ENCODE measurements at regions not wholly inside any gene's neighbourhood (a gene's known extent, or its start where the extent isn't known, plus 50 kb on each side); places are given as distances from the start of the nearest gene placed in this dataset.

DNA sequence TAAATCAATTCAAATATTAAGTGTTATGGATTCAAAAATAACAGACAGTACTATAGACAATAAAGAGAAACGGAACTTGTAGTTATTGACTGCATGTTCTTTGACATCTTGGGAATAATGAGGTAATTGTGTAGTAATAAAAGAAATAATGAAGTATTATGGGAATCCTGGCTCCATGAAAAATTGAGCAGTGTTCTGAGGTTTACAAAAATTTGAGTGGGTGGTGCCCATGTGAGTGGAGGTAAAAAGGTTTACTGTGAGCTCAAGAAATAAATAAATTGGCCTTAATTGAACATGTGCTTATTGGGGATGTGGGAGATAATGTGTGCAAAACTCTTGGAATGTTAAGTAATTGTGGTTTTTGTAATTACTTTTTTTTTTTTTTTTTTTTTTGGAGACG is 1013.7 kb upstream of the GJE1 start:
- Histone ChIP-seq H3K27me3 (ENCODE audit: control insufficient read depth, insufficient read depth, low read length) (no peaks in the 10 kb centered on the region), H3K4me2 (ENCODE audit: low read length) (no peak overlapping the region), H3K9me3 (replicated peaks; ENCODE audit: low read length) (no peaks in the 10 kb centered on the region), H3K9ac (ENCODE audit: low read depth, low read length) (no peak overlapping the region), H3K4me3 (ENCODE audit: low read length) (no peak overlapping the region), H3K36me3 (ENCODE audit: insufficient read depth, low read length) (no peaks in the 10 kb centered on the region), H3K4me1 (ENCODE audit: control insufficient read depth, insufficient read depth, low read length) (no peaks in the 10 kb centered on the region)

DNA sequence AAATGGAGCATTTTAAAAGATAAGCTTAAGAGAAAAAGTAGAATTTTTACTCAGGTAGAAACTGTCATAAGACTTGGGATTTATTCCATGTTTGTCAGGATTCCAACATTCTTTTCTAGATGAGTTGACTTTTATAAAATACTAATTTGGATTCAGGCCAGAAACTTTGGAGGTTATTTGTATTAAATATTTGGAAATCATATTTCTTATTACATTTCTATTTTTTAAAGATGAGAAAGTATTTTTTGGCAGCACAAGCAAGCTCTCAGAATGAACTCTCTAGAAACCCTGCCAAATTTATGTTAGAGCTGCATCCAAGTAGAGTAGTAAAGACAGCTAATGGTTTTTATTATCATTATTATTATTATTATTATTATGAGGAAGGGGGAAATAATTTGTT is 1014.9 kb upstream of the GJE1 start:
- Histone ChIP-seq H3K4me3 (ENCODE audit: low read length) (no peak overlapping the region), H3K9me3 (replicated peaks; ENCODE audit: low read length) (no peaks in the 10 kb centered on the region), H3K4me1 (ENCODE audit: control insufficient read depth, insufficient read depth, low read length) (no peaks in the 10 kb centered on the region), H3K4me2 (ENCODE audit: low read length) (no peak overlapping the region), H3K27me3 (ENCODE audit: control insufficient read depth, insufficient read depth, low read length) (no peaks in the 10 kb centered on the region), H3K36me3 (ENCODE audit: insufficient read depth, low read length) (no peaks in the 10 kb centered on the region), H3K9ac (ENCODE audit: low read depth, low read length) (no peak overlapping the region)

DNA sequence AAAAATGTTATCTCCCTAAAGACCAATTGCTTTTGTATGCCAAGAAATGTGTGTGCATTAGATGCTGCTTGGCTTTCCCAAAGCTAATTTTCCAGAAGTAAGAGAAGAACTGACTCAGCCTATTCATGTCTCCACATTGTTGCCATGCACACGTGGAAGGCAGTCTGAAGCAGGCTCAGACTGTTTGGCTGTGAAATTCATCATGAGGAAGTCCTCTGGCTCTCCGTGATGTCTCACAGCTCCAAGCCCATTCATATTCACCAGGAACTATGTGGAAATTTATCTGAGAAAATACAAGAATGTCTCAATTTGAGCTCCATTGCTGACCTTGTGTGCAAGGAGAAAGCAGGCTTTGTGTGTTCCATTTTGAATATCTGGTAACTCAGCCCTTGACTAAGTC is 1022.2 kb upstream of the GJE1 start:
- Histone ChIP-seq H3K9ac (ENCODE audit: low read depth, low read length) (no peak overlapping the region), H3K36me3 (ENCODE audit: insufficient read depth, low read length) (no peaks in the 10 kb centered on the region), H3K4me1 (ENCODE audit: control insufficient read depth, insufficient read depth, low read length) (peaks cover 3% of the 10 kb centered on the region), H3K9me3 (replicated peaks; ENCODE audit: low read length) (no peaks in the 10 kb centered on the region), H3K4me2 (ENCODE audit: low read length) (no peak overlapping the region), H3K4me3 (ENCODE audit: low read length) (no peak overlapping the region), H3K27me3 (ENCODE audit: control insufficient read depth, insufficient read depth, low read length) (no peaks in the 10 kb centered on the region)

DNA sequence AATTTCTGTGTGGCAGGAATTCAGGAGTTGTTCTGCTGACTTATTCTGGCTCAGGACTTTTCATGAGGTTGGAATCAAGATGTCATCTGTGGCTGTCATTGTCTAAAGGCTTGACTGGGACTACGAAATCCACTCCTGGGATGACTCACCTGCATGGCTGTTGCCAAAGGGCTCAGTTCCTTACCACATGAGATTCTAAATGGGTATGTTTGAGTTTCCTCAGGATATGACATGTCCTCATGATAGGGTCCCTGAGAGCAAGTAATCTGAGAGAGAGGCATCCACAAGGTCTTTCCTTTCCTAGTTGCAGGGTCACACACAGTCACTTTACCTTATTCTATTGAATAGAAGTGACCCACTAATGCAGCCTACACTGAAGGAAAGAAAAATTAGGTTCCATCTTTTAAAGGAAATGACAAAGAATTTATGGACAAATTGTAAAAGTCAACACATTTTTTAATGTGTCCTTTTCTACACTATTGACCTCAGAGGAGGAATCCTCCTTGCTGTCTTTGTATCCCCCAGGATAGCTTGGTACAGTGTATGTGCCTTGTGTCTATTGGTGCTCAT is 1025.0 kb upstream of the GJE1 start:
- H3K9ac ChIP-seq (ENCODE audit: low read depth, low read length), result no peak overlapping the region
- H3K36me3 ChIP-seq (ENCODE audit: insufficient read depth, low read length), result no peaks in the 10 kb centered on the region
- no peaks in the 10 kb centered on the region for H3K9me3 ChIP-seq (replicated peaks; ENCODE audit: low read length)

DNA sequence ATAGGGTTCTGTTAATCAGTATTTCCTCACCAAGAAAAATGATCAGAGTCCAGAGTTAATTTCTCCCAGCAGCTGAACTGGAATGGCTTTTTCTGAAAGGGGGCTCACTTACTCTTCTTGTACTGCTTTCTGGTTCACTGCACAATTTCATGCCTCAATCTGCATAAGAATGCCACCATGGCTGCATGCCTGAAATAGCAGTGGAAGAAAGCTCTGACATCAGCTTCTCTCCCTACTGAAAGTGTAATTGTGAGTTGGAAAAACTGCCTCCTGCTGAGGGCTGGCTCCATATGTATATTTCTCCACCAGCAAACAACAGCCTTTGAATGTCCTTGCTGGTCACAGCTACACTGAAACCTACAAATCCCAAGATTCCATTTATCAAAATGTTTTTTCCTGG is 1027.2 kb upstream of the GJE1 start:
- H3K4me3 ChIP-seq (ENCODE audit: low read length), result no peak overlapping the region
- no peak overlapping the region for H3K4me2 ChIP-seq (ENCODE audit: low read length)
- H3K36me3 ChIP-seq (ENCODE audit: insufficient read depth, low read length), result no peaks in the 10 kb centered on the region
- H3K27me3 ChIP-seq (ENCODE audit: control insufficient read depth, insufficient read depth, low read length), result no peaks in the 10 kb centered on the region
- H3K4me1 ChIP-seq (ENCODE audit: control insufficient read depth, insufficient read depth, low read length), result peaks cover 9% of the 10 kb centered on the region
- no peaks in the 10 kb centered on the region for H3K9me3 ChIP-seq (replicated peaks; ENCODE audit: low read length)
- H3K9ac ChIP-seq (ENCODE audit: low read depth, low read length), result no peak overlapping the region

More for the DNA sequence above, 1025.0 kb upstream of the GJE1 start:
- Histone ChIP-seq H3K4me1 (ENCODE audit: control insufficient read depth, insufficient read depth, low read length) (peaks cover 9% of the 10 kb centered on the region), H3K4me3 (ENCODE audit: low read length) (no peak overlapping the region), H3K27me3 (ENCODE audit: control insufficient read depth, insufficient read depth, low read length) (no peaks in the 10 kb centered on the region), H3K4me2 (ENCODE audit: low read length) (no peak overlapping the region)

DNA sequence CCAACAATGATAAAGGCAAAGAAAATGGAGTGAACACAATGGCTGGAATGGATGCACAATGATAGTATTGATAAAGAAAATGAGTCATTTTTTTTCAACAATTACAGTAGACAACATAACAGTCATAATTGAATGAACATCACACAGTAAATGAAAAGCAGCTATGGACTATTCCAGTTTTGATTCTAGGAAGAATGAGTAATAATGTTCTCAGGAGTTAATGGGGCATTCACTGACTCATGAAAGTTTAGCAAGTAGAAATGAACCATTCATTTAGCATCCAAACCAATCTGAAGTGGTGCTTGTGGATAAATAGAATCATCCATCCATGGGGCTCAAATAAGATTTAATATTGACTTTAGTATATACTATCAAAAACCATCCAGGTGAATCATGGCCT is 1029.5 kb upstream of the GJE1 start:
- Histone ChIP-seq H3K9me3 (replicated peaks; ENCODE audit: low read length) (no peaks in the 10 kb centered on the region), H3K4me2 (ENCODE audit: low read length) (no peak overlapping the region), H3K27me3 (ENCODE audit: control insufficient read depth, insufficient read depth, low read length) (no peaks in the 10 kb centered on the region), H3K36me3 (ENCODE audit: insufficient read depth, low read length) (no peaks in the 10 kb centered on the region), H3K4me1 (ENCODE audit: control insufficient read depth, insufficient read depth, low read length) (peaks cover 9% of the 10 kb centered on the region), H3K4me3 (ENCODE audit: low read length) (no peak overlapping the region), H3K9ac (ENCODE audit: low read depth, low read length) (no peak overlapping the region)

DNA sequence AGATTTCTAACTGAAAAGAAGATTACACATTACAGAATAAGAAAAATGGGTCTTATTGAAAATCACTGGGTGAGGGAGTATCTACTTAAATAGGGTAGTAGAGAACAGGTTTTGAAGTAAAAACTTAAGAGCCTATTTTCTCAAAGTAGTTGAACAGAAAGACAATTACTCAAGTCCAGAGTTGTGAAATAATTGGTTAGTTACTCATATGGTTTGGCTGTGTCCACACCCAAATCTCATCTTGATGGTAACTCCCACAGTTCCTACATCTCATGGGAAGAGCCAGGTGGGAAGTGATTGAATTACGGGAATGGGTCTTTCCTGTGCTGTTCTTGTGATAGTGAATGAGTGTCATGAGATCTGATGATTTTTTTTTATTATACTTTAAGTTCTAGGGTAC is 1035.3 kb upstream of the GJE1 start:
- no peaks in the 10 kb centered on the region for H3K27me3 ChIP-seq (ENCODE audit: control insufficient read depth, insufficient read depth, low read length)
- no peak overlapping the region for H3K4me3 ChIP-seq (ENCODE audit: low read length)
- no peak overlapping the region for H3K9ac ChIP-seq (ENCODE audit: low read depth, low read length)
- H3K4me1 ChIP-seq (ENCODE audit: control insufficient read depth, insufficient read depth, low read length), result no peaks in the 10 kb centered on the region
- no peak overlapping the region for H3K4me2 ChIP-seq (ENCODE audit: low read length)
- H3K9me3 ChIP-seq (replicated peaks; ENCODE audit: low read length), result no peaks in the 10 kb centered on the region
- no peaks in the 10 kb centered on the region for H3K36me3 ChIP-seq (ENCODE audit: insufficient read depth, low read length)

DNA sequence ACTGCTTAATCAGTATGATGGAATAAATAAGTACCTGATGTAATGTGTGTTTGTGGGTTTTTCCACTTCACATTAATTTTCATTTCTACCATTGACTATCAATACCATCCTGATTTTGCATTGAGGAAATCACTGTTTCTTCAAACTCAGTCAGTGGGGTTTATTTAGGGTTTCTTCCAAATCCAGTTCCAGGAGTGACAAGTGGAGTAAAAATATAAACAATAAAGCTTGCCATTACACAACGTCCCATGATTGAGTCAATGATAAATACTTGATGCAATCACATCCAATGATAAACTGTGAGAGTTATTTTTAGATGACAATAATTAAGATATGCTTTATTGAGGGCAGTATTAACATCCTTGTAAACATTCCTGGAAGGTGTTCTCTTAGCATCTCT is 1037.4 kb upstream of the GJE1 start:
- H3K4me2 ChIP-seq (ENCODE audit: low read length), result no peak overlapping the region
- no peak overlapping the region for H3K4me3 ChIP-seq (ENCODE audit: low read length)

DNA sequence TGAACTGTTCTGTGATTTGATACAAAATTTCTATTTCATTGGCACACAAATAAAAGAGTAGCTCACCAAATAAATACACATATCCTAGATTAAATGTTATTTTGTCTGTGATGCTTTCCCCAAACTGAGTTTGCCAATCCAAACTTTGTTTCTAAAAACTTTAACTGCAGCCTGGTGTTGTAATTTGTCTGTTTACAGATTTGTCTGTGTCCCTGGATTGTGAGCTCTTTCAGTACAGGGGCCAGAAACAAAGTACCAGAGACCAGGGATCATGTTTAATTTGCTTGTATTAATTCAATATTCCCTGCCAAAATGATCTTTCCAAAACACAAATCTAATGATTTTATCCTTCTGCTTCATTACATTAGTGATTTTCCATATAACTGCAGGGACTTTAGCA is 1044.6 kb upstream of the GJE1 start:
- no peak overlapping the region for H3K9ac ChIP-seq (ENCODE audit: low read depth, low read length)
- H3K9me3 ChIP-seq (replicated peaks; ENCODE audit: low read length), result no peaks in the 10 kb centered on the region
- H3K4me1 ChIP-seq (ENCODE audit: control insufficient read depth, insufficient read depth, low read length), result no peaks in the 10 kb centered on the region
- H3K4me3 ChIP-seq (ENCODE audit: low read length), result no peak overlapping the region
- H3K4me2 ChIP-seq (ENCODE audit: low read length), result no peak overlapping the region
- no peaks in the 10 kb centered on the region for H3K27me3 ChIP-seq (ENCODE audit: control insufficient read depth, insufficient read depth, low read length)
- no peaks in the 10 kb centered on the region for H3K36me3 ChIP-seq (ENCODE audit: insufficient read depth, low read length)

More for the DNA sequence above, 1037.4 kb upstream of the GJE1 start:
- Histone ChIP-seq H3K27me3 (ENCODE audit: control insufficient read depth, insufficient read depth, low read length) (no peaks in the 10 kb centered on the region), H3K9me3 (replicated peaks; ENCODE audit: low read length) (no peaks in the 10 kb centered on the region), H3K36me3 (ENCODE audit: insufficient read depth, low read length) (no peaks in the 10 kb centered on the region), H3K4me1 (ENCODE audit: control insufficient read depth, insufficient read depth, low read length) (no peaks in the 10 kb centered on the region), H3K9ac (ENCODE audit: low read depth, low read length) (no peak overlapping the region)

DNA sequence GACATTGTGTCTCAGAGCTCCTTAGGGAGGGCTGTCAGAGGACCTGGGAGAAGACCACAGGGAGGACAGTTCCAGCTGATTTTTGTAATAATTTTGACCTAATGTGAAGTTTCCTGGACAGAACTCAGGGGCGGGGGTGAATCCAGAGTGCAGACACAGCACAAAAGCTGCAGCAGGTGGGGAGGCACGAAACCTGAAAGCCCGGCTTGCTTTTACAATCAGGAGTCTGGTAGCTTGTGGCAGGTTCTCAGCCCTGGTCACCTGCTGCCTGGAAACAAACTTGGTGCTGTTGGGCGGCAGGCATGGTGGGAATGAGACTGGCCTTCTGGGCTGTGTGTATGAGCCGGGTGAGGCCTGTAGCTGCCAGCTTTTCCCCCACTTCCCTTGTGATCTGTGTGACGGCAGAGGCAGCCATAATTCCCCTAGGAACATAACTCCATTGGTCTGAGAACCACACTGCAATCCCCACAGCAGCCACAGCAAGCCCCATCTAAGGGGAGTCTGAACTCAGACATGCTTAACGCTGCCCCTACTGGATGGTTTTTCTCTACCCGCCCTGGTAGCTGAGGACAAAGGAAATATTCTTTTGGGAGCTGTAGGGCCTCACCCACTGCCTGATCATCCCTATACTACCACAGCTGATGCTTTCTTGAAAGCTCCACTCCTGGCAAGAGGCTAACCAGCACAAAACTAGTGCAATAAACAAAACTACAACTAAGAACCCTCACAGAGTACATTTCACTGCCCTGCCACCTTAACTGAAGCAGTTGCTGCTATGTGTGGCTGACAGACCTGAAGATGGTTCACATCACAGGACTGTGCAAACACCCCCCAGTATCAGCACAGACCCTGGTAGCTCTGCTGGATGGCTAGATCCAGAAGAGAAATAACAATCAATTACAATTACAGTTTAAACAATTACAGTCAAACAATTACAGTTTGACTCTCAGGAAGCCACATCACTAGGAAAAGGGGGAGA is 1055.1 kb upstream of the GJE1 start:
- H3K4me2 ChIP-seq (ENCODE audit: low read length), result no peak overlapping the region
- no peaks in the 10 kb centered on the region for H3K27me3 ChIP-seq (ENCODE audit: control insufficient read depth, insufficient read depth, low read length)
- H3K9me3 ChIP-seq (replicated peaks; ENCODE audit: low read length), result no peaks in the 10 kb centered on the region
- no peak overlapping the region for H3K4me3 ChIP-seq (ENCODE audit: low read length)
- no peaks in the 10 kb centered on the region for H3K4me1 ChIP-seq (ENCODE audit: control insufficient read depth, insufficient read depth, low read length)
- H3K36me3 ChIP-seq (ENCODE audit: insufficient read depth, low read length), result no peaks in the 10 kb centered on the region
- no peak overlapping the region for H3K9ac ChIP-seq (ENCODE audit: low read depth, low read length)

DNA sequence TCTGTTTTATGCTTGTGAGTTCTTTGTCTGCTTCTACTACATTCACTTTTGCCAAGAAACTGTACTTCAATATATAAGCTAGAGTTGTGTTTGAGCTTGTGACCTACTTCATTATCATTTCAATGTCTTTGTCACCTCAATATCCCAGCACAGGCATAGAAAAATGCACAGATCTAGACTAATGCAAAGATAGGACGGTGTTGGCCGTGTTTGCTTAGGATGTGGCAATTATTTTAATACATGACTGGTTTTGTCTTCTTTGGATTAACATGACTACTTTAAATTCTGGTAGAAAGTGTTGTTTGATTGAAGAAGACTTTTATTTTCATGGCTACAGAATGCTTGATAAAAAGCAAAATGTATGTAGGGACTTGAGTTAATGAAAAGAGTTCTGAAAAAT is 1075.0 kb upstream of the GJE1 start:
- H3K9me3 ChIP-seq (replicated peaks; ENCODE audit: low read length), result no peaks in the 10 kb centered on the region
- H3K4me1 ChIP-seq (ENCODE audit: control insufficient read depth, insufficient read depth, low read length), result no peaks in the 10 kb centered on the region
- no peak overlapping the region for H3K4me2 ChIP-seq (ENCODE audit: low read length)
- no peaks in the 10 kb centered on the region for H3K36me3 ChIP-seq (ENCODE audit: insufficient read depth, low read length)
- no peaks in the 10 kb centered on the region for H3K27me3 ChIP-seq (ENCODE audit: control insufficient read depth, insufficient read depth, low read length)
- H3K4me3 ChIP-seq (ENCODE audit: low read length), result no peak overlapping the region
- H3K9ac ChIP-seq (ENCODE audit: low read depth, low read length), result no peak overlapping the region

Measured in skeletal muscle satellite cell (primary cell).